HG02938 (cell line): ENCODE measurements at regions not wholly inside any gene's neighbourhood (a gene's known extent, or its start where the extent isn't known, plus 50 kb on each side); places are given as distances from the start of the nearest gene placed in this dataset.
"Not testable (repeated sequence)": the region's sequence is repeated elsewhere in the genome, so short reads cannot be mapped to it uniquely, and the experiment has no call there.

ENCODE experiments used
- ATAC-seq: cut with Tn5 transposase; IDR thresholded peaks from one replicate; pipeline ENCODE4 v1.9.1; 2021; ENCODE audit warnings: mild to moderate bottlenecking, moderate library complexity; ENCODE audit not compliant: unreplicated experiment

DNA sequence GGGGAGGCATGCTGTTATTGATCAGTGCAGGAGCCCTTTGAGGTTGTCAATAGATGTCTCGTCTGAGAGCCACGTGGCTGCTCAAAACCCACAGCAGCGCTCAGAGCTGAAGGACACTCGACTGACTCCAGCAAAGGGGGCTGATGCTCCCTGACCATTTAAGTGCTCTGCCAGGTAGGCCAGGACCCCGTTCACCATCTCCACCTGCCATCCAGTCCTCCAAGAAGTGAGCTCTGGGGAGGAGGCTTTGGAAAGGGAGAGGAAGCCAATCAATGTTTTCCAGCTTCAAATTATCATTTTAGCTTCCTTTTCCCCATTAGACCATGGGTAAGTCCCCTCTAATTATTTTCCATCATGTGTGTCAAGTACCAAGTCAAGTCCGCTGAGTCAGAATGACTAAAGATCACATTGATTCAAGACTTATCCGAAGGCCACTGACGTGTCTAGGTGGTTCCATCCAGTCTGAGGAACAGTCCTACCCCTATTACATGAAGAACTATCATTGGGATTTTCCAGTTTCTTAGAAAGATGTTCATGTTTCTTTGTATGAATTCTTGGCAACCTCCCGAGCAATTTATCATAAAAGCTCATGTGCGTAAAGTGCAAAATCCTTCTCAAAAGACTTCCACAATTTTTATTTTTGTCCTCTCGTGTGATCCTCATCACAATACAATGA, 302.6 kb upstream of the LYZL1 start:
- ATAC-seq = no peak

DNA sequence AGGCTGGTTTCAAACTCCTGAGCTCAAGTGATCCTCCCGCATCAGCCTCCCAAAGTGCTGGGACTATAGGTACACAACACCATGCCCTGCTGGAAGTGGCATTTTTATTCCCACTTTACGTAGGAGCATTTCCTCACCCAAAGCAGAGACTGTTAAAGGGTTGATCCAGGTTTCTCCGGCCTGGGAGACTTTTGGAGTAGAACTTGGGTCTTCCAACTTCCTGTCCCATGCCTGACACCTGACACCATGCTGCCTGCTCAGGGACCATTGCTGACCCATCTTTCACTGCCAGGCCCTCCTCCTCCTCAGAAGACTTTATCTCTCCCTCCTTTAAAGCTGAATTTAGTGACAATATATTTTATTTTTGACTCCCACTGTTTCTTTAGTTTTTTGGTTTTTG, 302.0 kb upstream of the LYZL1 start:
- no peak for ATAC-seq

DNA sequence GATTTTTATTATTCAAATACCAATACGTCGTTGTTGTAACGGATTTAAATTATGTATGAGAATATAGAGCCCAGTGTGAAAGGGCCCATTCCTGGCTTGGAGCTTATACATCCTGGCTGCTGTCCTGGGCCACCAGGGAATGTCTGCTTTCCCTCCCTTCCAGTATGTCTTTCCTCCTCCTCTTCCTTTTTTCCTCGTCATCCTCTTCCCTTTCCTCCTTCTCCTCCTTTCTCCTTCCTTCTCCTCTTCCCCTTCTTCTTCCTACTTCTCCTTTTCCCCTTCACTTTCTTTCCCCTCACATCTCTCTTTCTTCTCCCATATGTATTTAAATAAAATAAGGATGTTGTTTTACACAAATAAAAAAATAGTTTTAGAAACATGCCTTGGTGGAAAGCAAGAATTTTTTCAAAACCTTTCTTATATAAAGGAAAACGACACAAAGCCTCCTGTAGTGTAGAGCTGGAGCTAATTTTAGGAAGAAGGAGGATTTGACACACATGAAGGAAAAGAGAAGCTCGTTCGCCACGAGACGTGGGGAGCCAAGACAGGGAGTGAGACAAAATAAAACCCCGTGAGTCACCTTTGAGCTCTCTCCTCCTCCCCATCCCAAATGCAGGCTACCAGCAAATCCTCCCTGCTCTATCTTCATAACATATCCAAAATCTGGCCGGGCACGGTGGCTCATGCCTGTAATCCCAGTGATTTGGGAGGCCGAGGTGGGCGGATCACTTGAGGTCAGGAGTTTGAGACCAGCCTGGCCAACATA, 301.1 kb upstream of the LYZL1 start:
- ATAC-seq = no peak

DNA sequence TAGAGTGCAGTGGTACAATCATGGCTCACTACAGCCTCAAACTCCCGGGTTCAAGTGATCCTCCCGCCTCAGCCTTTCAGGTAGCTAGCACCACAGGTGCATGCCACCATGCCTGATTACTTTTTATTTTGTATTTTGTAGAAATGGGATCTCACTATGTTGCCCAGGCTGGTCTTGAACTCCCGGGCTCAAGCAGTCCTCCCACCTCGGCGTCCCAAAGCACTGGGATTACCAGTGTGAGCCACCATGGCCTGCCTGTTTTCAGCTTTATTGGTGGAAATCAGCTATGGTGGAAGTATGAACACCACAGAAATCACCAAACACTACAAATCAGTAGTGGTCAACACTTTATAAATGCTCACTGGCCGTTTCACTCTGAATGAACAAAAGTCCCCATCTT, 299.9 kb upstream of the LYZL1 start:
- no peak for ATAC-seq

DNA sequence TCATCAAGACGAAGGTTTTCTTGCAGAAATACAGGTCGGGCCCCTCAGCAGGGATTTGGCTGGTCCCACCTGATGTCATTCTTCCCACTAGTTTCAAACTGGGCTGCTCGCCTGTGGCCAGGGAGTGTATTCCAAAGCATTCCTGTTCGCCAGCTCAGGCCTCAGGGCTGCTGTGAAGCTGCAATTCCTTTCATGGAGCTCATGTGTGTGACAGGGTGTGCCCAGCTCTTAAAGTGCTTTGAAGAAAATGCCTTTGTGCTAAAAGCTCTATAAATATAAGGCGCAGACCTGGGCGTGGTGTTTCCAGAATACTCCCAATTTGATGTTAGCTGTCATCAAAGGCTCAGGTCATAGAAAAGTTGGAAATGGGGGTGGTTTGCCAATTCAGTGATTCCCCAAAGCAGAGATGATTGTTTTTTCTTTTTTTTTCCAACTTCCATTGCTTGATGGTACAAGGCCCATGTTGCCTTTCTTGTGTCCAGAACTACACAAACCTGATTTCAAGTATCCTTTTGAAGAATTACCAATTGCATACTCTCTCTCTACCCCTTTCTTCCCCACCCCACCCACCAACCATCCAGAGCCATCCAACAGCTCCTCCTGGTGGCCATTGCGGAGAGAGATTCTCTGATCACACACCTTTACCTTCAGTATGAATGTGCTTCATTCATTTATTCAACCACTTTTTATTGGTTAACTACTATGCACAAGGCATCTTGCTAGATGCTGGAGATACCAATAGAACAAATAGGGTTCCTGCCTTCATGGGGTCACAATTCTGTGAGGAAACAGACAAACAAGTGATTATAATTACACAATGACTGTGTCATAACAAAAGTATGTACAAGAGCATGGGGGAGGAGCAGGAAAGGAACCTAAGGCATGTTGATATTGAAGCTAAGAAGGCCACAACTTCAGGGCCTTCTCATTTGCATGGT, 297.3 kb upstream of the LYZL1 start:
- no peak for ATAC-seq

DNA sequence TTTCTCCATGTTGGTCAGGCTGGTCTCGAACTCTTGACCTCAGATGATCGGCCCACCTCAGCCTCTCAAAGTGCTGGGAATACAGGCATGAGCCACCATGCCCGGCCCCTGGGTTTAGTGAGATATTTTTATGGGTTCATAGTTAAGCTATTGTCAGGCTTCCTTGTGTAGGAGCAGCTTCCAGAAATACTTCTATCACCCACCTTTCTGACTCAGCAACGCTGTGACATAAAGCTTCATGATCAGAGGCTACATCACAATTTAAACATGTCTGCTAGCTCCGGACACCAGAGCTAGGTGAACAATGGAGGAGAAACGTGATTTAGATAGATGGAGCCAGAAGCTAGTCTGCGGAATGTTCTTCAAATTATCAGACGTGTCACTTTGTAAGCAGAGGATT, 295.8 kb upstream of the LYZL1 start:
- no peak for ATAC-seq

DNA sequence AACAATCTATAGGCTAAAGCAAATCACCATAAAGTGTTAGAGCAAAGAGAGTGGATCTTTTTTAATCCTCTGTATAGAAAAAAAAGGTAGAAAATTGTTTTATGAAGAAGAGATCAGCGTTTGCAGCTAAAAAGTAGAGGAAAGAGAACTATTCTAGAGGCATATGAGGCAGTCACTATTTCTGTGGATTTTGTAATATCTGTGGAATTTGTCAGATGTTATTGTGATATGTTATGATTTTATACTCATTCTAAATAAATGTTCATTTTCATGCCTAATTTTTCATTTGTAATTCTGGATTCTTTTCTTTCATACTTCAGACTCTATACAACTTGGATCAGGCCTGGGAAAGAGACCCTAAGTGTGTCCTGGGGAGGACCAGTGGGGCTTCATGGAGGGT, 295.0 kb upstream of the LYZL1 start:
- no peak for ATAC-seq

DNA sequence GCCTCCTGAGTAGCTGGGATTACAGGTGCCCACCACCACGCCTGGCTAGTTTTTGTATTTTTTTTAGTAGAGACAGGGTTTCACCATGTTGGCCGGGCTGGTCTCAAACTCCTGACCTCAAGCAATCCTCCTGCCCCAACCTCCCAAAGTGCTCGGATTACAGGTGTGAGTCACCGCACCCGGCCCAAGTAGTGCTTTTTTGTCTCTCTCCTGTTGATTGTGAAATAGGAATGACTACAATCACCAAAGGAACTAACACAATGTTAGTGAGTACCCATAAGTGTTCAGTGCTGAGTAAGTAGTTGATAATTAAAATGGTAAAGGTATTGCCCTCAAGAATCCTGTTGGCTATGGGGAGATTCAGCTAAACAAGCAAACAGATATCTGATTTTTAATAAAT, 294.1 kb upstream of the LYZL1 start:
- ATAC-seq = not testable (repeated sequence)

DNA sequence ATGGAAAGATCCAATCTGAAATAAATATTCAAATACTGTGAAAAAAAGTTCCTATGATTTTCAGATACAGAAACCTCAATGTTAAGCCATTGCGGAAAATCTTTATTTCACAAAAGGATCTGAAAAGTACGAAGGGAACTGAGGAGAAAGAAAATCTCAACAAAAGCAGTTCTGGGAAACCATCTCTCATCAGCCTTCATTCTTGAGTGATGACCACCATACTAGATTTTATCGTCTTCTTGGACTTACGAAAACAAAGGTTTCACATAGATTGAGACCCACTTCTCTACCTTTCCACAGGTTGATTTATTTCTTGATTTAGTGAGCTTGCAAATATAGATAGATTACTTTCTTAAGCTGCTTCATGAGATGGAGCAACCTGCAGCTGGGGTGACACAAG, 293.4 kb upstream of the LYZL1 start:
- ATAC-seq = no peak

DNA sequence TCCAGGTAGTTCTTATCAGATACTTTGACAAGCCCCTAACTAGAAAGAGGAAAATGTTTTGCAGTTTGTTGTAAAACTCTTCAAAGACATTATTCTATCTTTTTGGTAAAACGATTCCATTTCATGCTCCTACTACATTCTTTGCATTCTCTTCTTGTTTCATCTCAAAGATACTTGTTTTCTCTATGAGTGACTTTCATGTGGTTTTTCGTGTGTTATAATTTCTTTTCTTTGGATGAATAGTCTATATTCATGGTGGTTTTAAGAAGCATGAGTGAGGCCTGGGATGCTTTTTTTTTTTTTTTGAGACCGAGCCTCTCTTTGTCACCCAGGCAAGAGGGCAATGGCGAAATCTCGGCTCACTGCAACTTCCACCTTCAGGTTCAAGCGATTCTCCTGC, 292.5 kb upstream of the LYZL1 start:
- ATAC-seq = no peak

DNA sequence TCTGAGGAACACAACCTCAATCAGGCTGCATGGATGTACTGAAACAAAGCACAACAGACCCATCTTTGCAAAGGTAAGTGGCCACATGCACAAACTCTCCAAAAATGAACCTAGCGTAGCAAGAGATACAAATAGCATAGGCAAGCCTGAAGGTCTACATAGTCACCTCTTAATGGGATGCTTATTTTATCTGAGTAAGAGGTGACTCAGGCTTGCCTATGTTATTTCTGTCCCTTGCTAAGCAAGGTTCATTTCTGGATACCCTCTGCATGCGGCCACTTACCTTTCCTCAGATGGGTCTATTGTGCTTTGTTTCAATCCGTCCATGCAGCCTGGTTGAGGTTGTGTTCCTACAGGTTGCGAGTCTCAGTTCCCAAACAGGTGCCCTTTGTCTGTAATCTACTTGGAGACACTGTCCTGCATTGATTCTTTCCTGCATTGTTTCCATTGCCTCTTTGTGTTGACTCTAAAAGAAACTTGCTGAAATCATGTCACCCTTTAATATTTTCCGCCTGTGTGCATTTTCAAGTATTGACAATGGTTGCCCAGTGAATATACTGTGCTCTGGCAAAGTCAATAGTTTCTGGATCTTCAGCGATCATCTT, 291.8 kb upstream of the LYZL1 start:
- ATAC-seq = no peak

DNA sequence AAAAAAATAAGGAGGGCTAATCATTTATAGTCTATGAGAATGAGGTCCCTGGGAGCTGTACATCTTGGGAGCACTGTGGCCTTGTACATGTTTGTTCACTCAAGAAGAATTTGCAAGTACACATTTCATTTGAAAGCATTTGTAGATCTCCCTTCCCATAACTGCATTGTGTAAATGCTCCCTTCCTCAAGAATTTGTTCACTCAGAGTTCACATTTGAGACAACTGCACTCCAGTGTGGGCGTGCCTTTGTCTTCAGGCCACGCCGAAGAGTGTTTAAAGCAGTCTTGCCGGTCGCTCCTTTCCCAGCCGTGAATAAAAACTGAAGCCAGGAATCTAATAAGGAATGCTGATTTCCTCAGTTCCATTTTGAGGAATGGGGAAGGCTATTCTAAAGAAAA, 291.1 kb upstream of the LYZL1 start:
- no peak for ATAC-seq

DNA sequence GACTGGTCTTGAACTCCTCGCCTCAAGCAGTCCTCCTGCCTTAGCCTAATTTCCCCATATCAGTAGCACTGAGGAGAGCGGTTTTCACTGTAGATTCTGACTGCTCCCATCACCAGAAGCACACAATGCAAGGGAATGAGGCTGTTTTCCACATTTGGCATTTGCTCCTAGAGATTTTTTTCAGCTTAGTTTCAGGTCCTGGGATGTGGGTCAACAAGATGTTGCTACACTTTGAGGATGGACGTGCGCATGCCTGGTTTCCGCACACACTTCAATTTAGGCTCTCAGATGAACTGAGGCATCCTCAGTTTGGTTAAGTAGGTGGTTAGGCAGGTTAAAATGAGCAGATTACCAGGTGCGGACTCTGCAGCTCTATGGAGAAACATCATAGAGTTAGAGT, 287.1 kb upstream of the LYZL1 start:
- ATAC-seq = no peak

DNA sequence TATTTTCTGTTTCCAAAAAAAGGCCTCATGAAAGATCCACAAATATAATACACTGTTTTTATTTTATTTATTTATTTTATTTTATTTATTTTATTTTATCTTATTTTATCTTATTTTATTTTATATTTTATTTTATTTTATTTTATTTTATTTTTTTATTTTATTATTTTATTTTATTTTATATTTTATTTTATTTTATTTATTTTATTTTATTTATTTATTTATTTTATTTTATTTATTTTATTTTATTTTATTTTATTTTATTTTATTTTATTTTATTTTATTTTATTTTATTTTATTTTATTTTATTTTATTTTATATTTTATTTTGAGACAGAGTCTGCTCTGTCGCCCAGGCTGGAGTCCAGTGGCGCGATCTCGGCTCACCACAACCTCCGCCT, 285.9 kb upstream of the LYZL1 start:
- not testable (repeated sequence) for ATAC-seq

DNA sequence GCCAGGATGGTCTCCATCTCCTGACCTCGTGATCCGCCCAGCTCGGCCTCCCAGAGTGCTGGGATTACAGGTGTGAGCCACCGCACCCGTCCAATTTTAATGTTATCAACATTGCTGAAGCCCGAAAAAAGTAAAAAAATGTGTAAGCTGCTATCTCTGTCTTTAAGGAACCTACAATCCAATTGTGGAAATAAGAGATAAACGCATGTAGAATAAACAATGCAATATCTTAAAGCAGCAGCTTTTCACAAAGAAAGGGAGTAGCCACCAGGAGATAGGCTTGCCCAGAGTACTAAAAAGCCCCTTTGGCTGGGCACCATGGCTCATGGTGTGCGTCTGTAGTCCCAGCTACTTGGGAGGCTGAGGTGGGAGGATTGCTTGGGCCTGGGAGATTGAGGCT, 282.9 kb upstream of the LYZL1 start:
- ATAC-seq = no peak

DNA sequence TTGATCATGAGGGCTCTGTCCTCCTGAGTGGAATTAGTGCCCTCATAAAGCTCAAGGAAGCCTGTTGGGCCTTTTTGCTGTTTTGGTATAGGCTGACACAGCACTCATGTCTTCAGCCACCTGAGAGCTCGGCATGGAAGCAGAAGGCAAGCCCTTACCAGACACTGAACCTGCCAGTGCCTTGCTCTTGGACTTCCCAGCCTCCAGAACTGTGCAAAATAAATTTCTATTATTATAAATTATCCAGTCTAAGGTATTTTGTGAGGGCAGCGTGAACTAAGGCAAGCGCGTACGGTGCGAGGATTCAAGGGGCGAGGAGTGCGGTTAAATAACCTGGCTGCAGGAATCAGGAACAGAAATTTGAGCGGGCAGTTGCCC, 281.5 kb upstream of the LYZL1 start:
- ATAC-seq = no peak

DNA sequence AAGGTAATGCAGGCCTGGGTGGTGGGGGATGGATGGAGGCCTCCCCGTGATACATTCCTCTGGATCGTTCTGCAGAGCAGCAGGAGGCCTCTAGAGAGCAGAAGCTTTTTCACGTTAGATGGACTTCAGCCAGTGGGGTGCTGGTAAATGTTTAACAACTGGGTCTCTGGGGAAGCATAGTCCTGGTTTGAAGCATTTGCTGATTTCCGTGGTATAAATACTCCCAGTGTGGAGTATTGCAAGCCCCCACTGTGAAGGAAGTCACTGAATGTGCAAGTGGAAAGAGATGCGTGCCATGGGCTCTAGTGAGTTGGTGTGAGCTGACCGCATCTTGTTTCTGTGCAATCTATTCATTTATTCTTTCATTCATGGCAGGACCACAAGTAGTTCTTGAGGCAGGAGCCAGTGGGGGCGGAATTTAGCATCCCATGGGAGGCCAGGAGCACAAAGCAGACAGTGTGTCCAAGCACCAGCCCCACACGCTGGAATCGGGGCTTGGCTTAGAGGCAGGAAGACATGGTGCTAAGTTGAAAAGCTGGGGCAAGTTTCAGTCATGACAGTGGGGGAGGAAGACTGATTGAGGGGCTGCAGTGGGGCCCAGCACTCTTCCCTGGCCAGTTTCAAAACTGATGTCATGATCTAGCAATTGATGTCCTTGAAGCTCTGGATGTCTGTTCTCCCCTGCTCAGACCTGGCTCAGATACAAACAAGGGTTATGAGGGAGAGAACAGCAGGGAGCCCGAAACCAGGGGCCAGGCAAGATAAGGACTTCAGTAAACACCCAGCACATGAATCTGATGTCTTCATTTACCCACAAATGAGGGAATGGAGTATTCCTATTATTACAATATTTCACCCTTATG, 280.9 kb upstream of the LYZL1 start:
- ATAC-seq = no peak

DNA sequence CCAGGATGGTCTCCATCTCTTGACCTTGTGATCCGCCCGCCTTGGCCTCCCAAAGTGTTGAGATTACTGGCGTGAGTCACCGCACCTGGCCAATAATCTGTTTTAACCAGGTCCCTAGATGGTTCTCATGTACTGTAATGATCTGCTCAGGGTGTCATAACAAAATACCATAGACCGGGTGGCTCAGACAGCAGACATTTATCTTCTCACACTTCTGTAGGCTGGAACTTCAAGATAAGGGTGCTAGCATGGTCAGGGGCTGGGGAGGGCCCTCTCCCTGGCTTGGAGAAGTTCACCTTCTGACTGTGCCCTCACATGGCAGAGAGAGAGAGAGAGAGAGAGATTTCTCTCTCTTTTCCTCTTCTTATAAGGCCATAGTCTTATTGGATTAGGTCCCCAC, 279.4 kb upstream of the LYZL1 start:
- ATAC-seq = no peak

DNA sequence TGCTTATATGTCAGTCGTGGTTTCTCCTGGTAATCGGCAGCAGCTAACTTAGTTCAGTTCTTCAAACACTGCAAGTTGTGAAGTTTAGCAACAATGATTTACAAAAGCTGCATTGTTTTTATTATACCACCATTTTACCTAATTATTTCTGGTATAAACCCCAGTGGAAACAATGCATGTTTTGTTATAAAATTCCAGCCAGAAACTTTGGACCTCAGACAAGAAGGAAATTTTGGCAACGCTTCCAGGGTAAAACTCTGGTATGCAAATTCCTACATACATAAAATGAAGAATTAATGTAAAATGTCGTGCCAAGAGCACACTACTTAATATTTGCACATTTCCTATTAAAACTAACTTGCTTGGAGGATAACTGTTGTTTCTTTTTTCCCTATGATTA, 277.4 kb upstream of the LYZL1 start:
- no peak for ATAC-seq

DNA sequence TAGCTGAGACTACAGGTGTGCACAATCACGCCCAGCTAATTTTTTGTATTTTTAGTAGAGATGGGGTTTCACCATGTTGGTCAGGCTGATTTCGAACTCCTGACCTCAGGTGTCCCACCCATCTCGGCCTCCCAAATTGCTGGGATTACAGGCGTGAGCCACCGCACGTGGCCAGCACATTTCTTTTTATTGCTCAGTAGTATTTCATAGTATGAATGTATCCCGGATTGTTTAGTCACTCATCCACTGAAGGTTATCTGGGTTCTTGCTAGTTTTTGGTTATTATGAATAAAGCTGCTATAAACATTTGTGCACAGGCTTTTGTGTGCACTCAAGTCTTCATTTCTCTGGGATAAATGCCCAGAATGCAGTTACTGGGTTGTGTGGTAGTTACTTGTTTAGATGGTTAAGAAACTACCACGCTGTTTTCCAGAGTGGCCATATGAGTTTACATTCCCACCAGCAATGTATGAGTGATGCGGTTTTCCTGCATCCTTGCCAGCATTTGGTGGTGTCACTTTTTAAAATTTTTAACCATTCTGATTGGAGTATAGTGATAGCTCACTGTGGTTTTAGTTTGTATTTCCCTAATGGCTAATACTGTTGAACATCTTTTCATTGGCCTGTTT, 275.8 kb upstream of the LYZL1 start:
- no peak for ATAC-seq
